ENCODE measurements at regions not wholly inside any gene's neighbourhood (a gene's known extent, or its start where the extent isn't known, plus 50 kb on each side); places are given as distances from the start of the nearest gene placed in this dataset.

GRCh38 chr1:84740050-84740714 is 49.9 kb upstream of the SSX2IP start:
- H3K56ac ChIP-seq (ENCODE audit: extremely low read depth, insufficient read depth, low read length): no peak overlapping the region
- no peak overlapping the region for H4K8ac ChIP-seq (ENCODE audit: low read depth in 2 of 2, low read length in 2 of 2)
- TF ChIP-seq RFX5 (IDR thresholded peaks at IDR 0.05; ENCODE audit: low read depth, low read length): no peak
- no peak for TF ChIP-seq RAD21 (IDR thresholded peaks at IDR 0.05; ENCODE audit: low read length)
- no peak for TF ChIP-seq SMC3 (IDR thresholded peaks at IDR 0.05; ENCODE audit: low read depth, low read length)
- no peak for TF ChIP-seq CHD1 (IDR thresholded peaks at IDR 0.05; ENCODE audit: low read depth, low read length)
- no peak for TF ChIP-seq USF2 (IDR thresholded peaks at IDR 0.05; ENCODE audit: low read depth, low read length)
- no peak for TF ChIP-seq BHLHE40 (IDR thresholded peaks at IDR 0.05; ENCODE audit: low read depth, low read length)
- TF ChIP-seq CTCF (conservative IDR thresholded peaks at IDR 0.05; ENCODE audit: low read depth, low read length): no peak
- no peak for TF ChIP-seq NFE2L2 (IDR thresholded peaks at IDR 0.05; ENCODE audit: low read depth, low read length)
- no peak for TF ChIP-seq RCOR1 (IDR thresholded peaks at IDR 0.05; ENCODE audit: insufficient replicate concordance, low read length)
- no peak for TF ChIP-seq CEBPB (IDR thresholded peaks at IDR 0.05; ENCODE audit: low read depth, low read length)
- TF ChIP-seq MXI1 (IDR thresholded peaks at IDR 0.05; ENCODE audit: borderline replicate concordance, low read depth, low read length): no peak
- no peak for TF ChIP-seq POLR2A (IDR thresholded peaks at IDR 0.05; ENCODE audit: low read depth, low read length)
- TF ChIP-seq ELK1 (IDR thresholded peaks at IDR 0.05; ENCODE audit: borderline replicate concordance, low read depth, low read length): no peak
- no peak for TF ChIP-seq MAFK (IDR thresholded peaks at IDR 0.05; ENCODE audit: low read depth, low read length)
- no peak for TF ChIP-seq MAZ (IDR thresholded peaks at IDR 0.05; ENCODE audit: borderline replicate concordance, low read depth, low read length)
- H3K9me3 ChIP-seq (ENCODE audit: control insufficient read depth, insufficient read depth, low read length): peaks cover 5% of the 10 kb centered on the region; the same call in 1 of the 2 replicates
- dilution Hi-C loops (cut with HindIII; ENCODE audit: low sequenced_read_pairs, unreplicated experiment) (no loop called here), in situ Hi-C loops (cut with MboI; ENCODE audit: low sequenced_read_pairs) (no loop called here), intact Hi-C loops (cut with micrococcal nuclease) (no loop called here)
- no peaks in the 10 kb centered on the region for H3K27me3 ChIP-seq (ENCODE audit: control insufficient read depth, insufficient read depth, low read length)
- no peak overlapping the region for H3K23ac ChIP-seq (ENCODE audit: low read depth, low read length)
- ChIA-PET POLR2A (ENCODE audit: unreplicated experiment) (no interaction called here), CTCF (no interaction called here)
- DNase-seq: no peak
- H3K18ac ChIP-seq (ENCODE audit: low read depth, low read length): no peak overlapping the region
- no peaks in the 10 kb centered on the region for H3K36me3 ChIP-seq (ENCODE audit: control insufficient read depth, insufficient read depth, low read length)
- BruUV-seq (replicated peaks): no TSS peak
- no peak overlapping the region for H2AFZ ChIP-seq (replicated peaks; ENCODE audit: low read length, poor library complexity)
- H3K14ac ChIP-seq (replicated peaks; ENCODE audit: low read depth, low read length): 0 out of 2 replicates have a peak overlapping the region, but pooled peaks have one; percentile 55
- H4K91ac ChIP-seq (ENCODE audit: insufficient read depth, low read depth, low read length): no peak overlapping the region; the same call in 1 of the 2 replicates
- no peak overlapping the region for H3K27ac ChIP-seq (ENCODE audit: insufficient read depth, low read length)
- ATAC-seq (ENCODE audit: low read depth): no peak
- WGBS, 2 experiments (ENCODE audit: extremely low coverage in 2 of 2, insufficient read length in 1 of 2): no CpG with 5 or more reads among the region's 2 CpGs
- peaks cover 4% of the 10 kb centered on the region; the same call in 1 of the 2 replicates for H3K9me1 ChIP-seq (ENCODE audit: insufficient read depth, low read length)
- H4K5ac ChIP-seq (ENCODE audit: low read depth, low read length): no peak overlapping the region
- no peaks in the 10 kb centered on the region for H3K79me1 ChIP-seq (ENCODE audit: low read depth in 1 of 2, low read length in 2 of 2)
- H3K4me2 ChIP-seq (ENCODE audit: low read depth, low read length): no peak overlapping the region
- H2BK5ac ChIP-seq (ENCODE audit: low read depth, low read length, poor library complexity, severe bottlenecking): no peak overlapping the region
- no peak overlapping the region for H2AK9ac ChIP-seq (replicated peaks; ENCODE audit: low read depth, low read length, poor library complexity)
- 0 out of 2 replicates have a peak, but pooled peaks cover under 1% of the 10 kb centered on the region for H3K4me1 ChIP-seq (ENCODE audit: control insufficient read depth, insufficient read depth, low read length)
- H3K9ac ChIP-seq (ENCODE audit: low read depth, low read length): no peak overlapping the region
- H2BK20ac ChIP-seq (ENCODE audit: low read depth, low read length): no peak overlapping the region
- H2BK15ac ChIP-seq (ENCODE audit: low read depth, low read length): no peak overlapping the region
- H3K4ac ChIP-seq (ENCODE audit: low read depth, low read length): no peak overlapping the region
- no peak overlapping the region for H2BK120ac ChIP-seq (ENCODE audit: low read depth, low read length)
- H4K20me1 ChIP-seq (ENCODE audit: insufficient read depth, low read length): no peaks in the 10 kb centered on the region
- no peak overlapping the region for H2AK5ac ChIP-seq (ENCODE audit: low read depth, low read length)
- no peak overlapping the region for H3K4me3 ChIP-seq (ENCODE audit: insufficient read depth, low read depth, low read length)

Measured in IMR-90 (cell line).